Activated T-helper 2 cell treated with anti-CD3 and anti-CD28 coated beads, Interferon-gamma antibody, Interleukin-2, Interleukin-4, amounts not matched to agents 10 μg/mL and 5 μg/mL and 100 μg/mL, durations not matched to agents 14 hours and 24 hours and 36 hours (primary cell): ENCODE measurements at regions not wholly inside any gene's neighbourhood (a gene's known extent, or its start where the extent isn't known, plus 50 kb on each side); places are given as distances from the start of the nearest gene placed in this dataset.

Experiments used
- DNase-seq: peaks from one replicate; pipeline ENCODE4 v3.0.0; 2021; ENCODE audit warnings: low spot score
- H3K27ac Mint-ChIP-seq: one replicate; pipeline ENCODE4 v1.8.0; 2021; ENCODE audit warnings: mixed read lengths
- H3K27me3 Mint-ChIP-seq: one replicate; pipeline ENCODE4 v1.8.0; 2021; ENCODE audit warnings: low read depth, mixed read lengths
- H3K36me3 Mint-ChIP-seq: one replicate; pipeline ENCODE4 v1.8.0; 2021; ENCODE audit warnings: low read depth, mixed read lengths
- H3K4me1 Mint-ChIP-seq: one replicate; pipeline ENCODE4 v1.8.0; 2021; ENCODE audit warnings: low read depth, mixed read lengths
- H3K4me3 Mint-ChIP-seq: one replicate; pipeline ENCODE4 v1.8.0; 2021; ENCODE audit warnings: low read depth, mild to moderate bottlenecking, moderate library complexity, mixed read lengths
- H3K9me3 Mint-ChIP-seq: one replicate; pipeline ENCODE4 v1.8.0; 2021; ENCODE audit warnings: mixed read lengths
- intact Hi-C: fragments of 100-400 bp; cut with micrococcal nuclease; formaldehyde crosslinking; loops from one replicate; pipeline ENCODE4 v1.15.1; 2023

DNA sequence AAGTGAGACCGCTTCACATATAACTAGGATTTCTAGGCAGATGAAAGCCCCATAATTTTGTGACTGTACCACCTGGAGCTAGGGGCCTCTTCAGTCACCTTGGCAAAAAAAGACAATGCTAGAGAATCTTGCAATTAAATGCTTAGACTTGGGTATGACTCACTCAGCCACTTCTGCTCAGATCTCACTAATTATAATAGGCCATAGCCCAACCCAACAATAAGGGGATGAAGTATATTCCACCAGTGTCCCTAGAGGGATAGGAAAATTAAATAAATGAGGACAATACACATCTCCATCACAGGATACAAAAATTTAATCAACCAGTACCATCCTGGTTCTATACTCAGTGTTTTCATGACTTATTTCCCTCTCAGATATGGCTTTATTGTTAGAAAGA lies 1079.9 kb upstream of the C9orf72 start:
- DNase-seq = no peak
- no peaks in the 10 kb centered on the region for H3K27me3 Mint-ChIP-seq
- H3K4me1 Mint-ChIP-seq = no peaks in the 10 kb centered on the region
- no peaks in the 10 kb centered on the region for H3K9me3 Mint-ChIP-seq
- H3K4me3 Mint-ChIP-seq = no peak overlapping the region
- no peak overlapping the region for H3K27ac Mint-ChIP-seq
- no peaks in the 10 kb centered on the region for H3K36me3 Mint-ChIP-seq
- intact Hi-C loops = no loop called here

DNA sequence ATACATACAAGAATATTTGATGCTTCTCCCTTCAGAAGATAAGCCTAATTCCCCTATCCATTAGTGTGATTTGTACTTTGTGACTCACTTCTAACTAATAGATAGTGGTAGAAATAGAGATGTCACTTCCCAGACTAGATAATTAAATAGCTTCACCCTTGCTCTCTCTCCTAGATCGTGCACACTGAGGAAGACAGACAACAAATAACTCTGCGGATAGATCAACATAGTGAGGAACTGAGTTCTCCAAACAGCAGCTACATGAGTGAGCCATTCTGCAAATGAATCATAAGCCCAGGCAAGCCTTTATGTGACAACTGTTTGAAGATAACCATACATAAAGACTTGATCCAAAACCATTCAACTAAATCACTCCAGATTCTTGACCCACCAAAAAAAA lies 1083.4 kb upstream of the C9orf72 start:
- DNase-seq = no peak
- no peak overlapping the region for H3K4me3 Mint-ChIP-seq
- no peaks in the 10 kb centered on the region for H3K36me3 Mint-ChIP-seq
- intact Hi-C loops = no loop called here
- no peaks in the 10 kb centered on the region for H3K27me3 Mint-ChIP-seq
- no peak overlapping the region for H3K27ac Mint-ChIP-seq
- H3K9me3 Mint-ChIP-seq = no peaks in the 10 kb centered on the region
- no peaks in the 10 kb centered on the region for H3K4me1 Mint-ChIP-seq

DNA sequence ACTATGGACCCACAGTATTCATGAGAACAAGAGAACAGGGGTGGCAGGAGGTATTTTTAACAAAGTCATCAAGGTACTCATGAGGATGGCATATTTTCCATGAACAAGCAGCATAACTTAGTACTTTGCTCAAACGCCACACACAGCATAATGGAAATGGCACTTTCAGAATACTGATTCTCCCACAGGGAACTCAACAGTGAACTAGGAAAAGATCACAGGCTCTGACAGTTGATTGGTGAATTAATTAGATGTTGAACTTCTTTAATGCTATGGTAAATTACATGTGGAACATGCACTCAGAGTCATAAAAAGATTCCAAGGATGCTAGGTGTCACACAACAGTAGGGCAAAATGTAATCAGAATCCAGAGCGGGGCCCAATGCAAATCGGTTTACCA lies 1088.6 kb upstream of the C9orf72 start:
- Mint-ChIP-seq H3K4me3 (no peak overlapping the region), H3K4me1 (no peaks in the 10 kb centered on the region), H3K36me3 (no peaks in the 10 kb centered on the region), H3K27ac (no peak overlapping the region), H3K27me3 (no peaks in the 10 kb centered on the region), H3K9me3 (peaks cover 13% of the 10 kb centered on the region)
- intact Hi-C loops = no loop called here
- no peak for DNase-seq

DNA sequence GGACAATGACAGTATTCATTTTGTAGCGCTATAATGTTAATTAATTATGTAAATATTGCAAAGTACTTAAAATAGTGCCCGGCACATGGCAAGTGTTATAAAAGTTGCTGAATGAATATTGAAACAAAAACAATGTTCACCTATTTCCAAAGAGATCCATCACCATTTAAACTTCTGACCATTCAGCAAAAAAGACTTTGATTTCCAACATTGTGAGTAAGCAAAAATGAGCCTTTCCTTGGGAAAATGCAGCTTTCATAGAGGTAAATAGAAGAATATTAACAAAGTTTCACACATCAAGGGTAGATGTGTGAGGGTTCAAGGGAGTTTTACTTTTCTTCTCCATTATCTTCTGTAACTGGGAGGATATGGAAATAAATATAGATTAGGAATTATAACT lies 1089.4 kb upstream of the C9orf72 start:
- peaks cover 13% of the 10 kb centered on the region for H3K9me3 Mint-ChIP-seq
- intact Hi-C loops = no loop called here
- no peaks in the 10 kb centered on the region for H3K27me3 Mint-ChIP-seq
- H3K4me3 Mint-ChIP-seq = no peak overlapping the region
- H3K4me1 Mint-ChIP-seq = no peaks in the 10 kb centered on the region
- no peaks in the 10 kb centered on the region for H3K36me3 Mint-ChIP-seq
- no peak for DNase-seq
- no peak overlapping the region for H3K27ac Mint-ChIP-seq

DNA sequence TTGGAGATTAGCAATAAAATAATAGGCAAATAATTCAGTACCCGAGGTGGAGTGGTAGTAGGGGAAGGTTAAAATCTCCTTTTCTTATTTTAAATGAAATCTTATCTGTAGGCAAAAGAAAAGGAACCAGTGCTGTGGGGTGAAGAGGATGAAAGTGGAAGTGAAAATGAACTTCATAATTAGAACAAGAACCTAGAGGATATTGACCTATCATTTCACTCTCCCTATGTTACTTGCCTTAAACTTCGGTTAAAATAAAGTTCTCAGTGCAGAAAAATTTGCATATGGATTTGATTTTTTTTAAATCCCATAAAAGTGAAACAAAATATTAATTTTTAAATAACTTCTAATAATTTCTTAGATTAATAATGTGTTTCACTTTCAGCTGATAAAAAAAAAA lies 1094.9 kb upstream of the C9orf72 start:
- H3K9me3 Mint-ChIP-seq = peaks cover 13% of the 10 kb centered on the region
- no peak overlapping the region for H3K27ac Mint-ChIP-seq
- H3K4me3 Mint-ChIP-seq = no peak overlapping the region
- DNase-seq = no peak
- intact Hi-C loops = no loop called here
- H3K4me1 Mint-ChIP-seq = no peaks in the 10 kb centered on the region
- no peaks in the 10 kb centered on the region for H3K36me3 Mint-ChIP-seq
- H3K27me3 Mint-ChIP-seq = no peaks in the 10 kb centered on the region

DNA sequence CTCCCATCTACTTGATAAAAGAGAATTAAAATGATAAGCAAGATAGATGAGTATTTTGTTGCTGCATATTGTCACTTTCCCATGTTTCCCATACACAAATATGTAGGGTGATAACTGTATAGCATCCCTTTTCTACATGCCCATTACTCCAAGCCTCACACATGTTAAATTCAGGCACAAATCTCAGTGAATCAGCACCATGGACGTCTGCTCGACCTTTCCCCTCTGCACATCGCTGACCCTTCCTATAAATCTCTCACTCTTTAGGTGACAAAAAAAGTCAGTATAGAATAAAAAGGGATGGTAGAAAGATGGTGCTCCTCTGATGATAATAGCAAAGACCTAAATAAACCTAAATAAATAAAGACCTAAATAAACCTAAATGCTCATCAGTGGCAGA lies 1097.7 kb upstream of the C9orf72 start:
- intact Hi-C loops = no loop called here
- no peak overlapping the region for H3K4me3 Mint-ChIP-seq
- no peak overlapping the region for H3K27ac Mint-ChIP-seq
- H3K27me3 Mint-ChIP-seq = no peaks in the 10 kb centered on the region
- H3K4me1 Mint-ChIP-seq = no peaks in the 10 kb centered on the region
- no peak for DNase-seq
- H3K36me3 Mint-ChIP-seq = no peaks in the 10 kb centered on the region
- H3K9me3 Mint-ChIP-seq = peaks cover 3% of the 10 kb centered on the region

DNA sequence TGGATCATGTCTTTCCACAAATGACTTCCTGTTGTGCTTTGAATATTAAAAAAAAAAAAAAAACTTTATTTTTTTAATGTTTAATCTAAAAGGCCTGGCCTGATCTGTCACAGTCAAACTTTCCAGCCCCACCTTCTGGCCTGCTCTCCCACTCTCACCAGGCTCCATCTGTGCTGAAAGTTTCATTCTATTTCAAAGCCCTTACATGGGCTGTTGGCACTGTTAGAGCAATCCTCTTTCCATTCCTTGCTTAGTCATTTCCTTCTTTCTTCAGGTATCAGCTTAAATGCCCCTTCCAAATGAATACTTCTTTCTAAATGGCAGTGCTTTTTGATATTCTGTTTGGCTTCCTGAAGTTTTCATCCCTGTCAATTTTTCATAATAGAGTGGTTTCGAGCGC lies 1104.8 kb upstream of the C9orf72 start:
- H3K27me3 Mint-ChIP-seq = no peaks in the 10 kb centered on the region
- intact Hi-C loops = no loop called here
- no peak overlapping the region for H3K4me3 Mint-ChIP-seq
- H3K27ac Mint-ChIP-seq = no peak overlapping the region
- peaks cover 3% of the 10 kb centered on the region for H3K9me3 Mint-ChIP-seq
- no peak for DNase-seq
- H3K4me1 Mint-ChIP-seq = no peaks in the 10 kb centered on the region
- no peaks in the 10 kb centered on the region for H3K36me3 Mint-ChIP-seq

DNA sequence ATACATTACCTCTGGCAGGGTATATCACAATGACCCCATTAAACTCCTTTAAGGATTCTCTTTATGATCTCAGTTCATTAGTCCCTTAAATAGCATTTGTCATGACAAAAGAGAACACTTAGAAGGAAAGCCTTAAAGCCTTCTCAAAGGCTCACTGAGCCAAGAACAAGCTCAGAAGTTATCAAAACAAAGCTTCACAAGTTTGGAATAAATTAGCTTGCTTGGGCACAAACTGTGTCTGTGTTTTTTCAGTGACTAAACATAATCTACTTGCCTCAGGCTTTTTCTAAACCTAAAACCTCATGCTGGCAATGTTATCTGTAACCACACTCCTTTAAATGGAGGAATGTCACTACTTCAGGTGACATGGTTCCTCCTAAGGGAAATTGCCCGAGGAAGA lies 1114.9 kb upstream of the C9orf72 start:
- Mint-ChIP-seq H3K27ac (no peak overlapping the region), H3K9me3 (peaks cover 38% of the 10 kb centered on the region), H3K4me3 (no peak overlapping the region), H3K27me3 (no peaks in the 10 kb centered on the region), H3K36me3 (no peaks in the 10 kb centered on the region), H3K4me1 (no peaks in the 10 kb centered on the region)
- intact Hi-C loops = no loop called here
- DNase-seq = no peak

DNA sequence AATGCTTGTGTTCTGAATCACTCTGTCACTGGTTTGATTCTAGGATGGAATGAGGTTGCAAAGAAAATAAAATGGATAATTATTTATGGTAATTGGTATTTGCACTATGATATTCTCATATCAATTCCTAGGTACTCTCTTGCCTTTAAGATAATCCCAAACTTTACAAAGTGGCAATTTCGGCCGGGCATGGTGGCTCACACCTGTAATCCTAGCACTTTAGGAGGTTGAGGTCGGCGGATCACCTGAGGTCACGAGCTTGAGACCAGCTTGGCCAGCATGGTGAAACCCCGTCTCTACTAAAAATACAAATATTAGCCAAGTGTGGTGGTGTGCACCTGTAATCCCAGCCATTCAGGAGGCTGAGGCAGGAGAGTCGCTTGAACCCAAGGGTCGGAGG lies 1118.7 kb upstream of the C9orf72 start:
- H3K27me3 Mint-ChIP-seq = no peaks in the 10 kb centered on the region
- intact Hi-C loops = no loop called here
- peaks cover 30% of the 10 kb centered on the region for H3K9me3 Mint-ChIP-seq
- H3K36me3 Mint-ChIP-seq = no peaks in the 10 kb centered on the region
- no peaks in the 10 kb centered on the region for H3K4me1 Mint-ChIP-seq
- no peak overlapping the region for H3K27ac Mint-ChIP-seq
- H3K4me3 Mint-ChIP-seq = no peak overlapping the region
- DNase-seq = no peak

DNA sequence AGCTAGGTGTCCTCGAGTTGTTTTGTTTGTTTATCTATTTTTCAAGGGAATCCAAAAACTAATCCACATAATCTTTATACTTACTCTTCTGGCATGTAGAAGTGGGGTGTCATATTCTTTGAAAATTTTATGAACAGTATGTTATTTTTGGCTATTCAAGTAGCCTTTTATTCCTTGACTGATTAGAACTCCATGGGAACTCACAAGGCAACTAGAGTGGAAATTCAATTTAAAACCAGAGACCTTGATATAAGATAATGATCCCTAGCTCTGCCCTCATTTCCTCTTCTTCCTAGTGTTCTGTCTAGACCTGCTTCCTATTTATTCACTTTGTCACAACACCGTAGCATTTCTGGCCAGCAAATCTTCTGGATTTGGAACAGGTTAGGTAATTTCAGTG lies 1123.7 kb upstream of the C9orf72 start:
- Mint-ChIP-seq H3K4me3 (no peak overlapping the region), H3K27me3 (no peaks in the 10 kb centered on the region), H3K4me1 (no peaks in the 10 kb centered on the region), H3K9me3 (peaks cover 19% of the 10 kb centered on the region), H3K36me3 (no peaks in the 10 kb centered on the region), H3K27ac (no peak overlapping the region)
- intact Hi-C loops = no loop called here
- no peak for DNase-seq

DNA sequence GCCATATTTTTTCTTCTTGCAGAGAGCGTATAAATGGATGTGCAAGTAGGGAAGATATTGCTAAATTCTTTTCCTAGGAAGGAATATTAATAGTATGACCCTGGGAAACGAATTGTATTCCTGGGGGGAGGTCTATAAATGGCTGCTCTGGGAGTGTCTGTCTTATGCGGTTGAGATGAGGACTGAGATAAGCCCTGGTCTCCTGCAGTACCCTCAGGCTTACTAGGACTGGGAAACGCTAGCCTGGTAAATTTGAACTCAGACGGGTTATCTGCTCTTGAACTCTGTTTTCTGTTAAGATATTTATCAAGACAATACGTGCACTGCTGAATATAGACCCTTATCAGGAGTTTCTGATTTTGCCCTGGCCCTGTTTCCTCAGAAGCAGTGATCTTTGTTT lies 1126.4 kb upstream of the C9orf72 start:
- no peak overlapping the region for H3K27ac Mint-ChIP-seq
- no peaks in the 10 kb centered on the region for H3K36me3 Mint-ChIP-seq
- H3K9me3 Mint-ChIP-seq = peaks cover 37% of the 10 kb centered on the region
- intact Hi-C loops = no loop called here
- H3K4me3 Mint-ChIP-seq = no peak overlapping the region
- H3K27me3 Mint-ChIP-seq = no peaks in the 10 kb centered on the region
- DNase-seq = no peak
- no peaks in the 10 kb centered on the region for H3K4me1 Mint-ChIP-seq

DNA sequence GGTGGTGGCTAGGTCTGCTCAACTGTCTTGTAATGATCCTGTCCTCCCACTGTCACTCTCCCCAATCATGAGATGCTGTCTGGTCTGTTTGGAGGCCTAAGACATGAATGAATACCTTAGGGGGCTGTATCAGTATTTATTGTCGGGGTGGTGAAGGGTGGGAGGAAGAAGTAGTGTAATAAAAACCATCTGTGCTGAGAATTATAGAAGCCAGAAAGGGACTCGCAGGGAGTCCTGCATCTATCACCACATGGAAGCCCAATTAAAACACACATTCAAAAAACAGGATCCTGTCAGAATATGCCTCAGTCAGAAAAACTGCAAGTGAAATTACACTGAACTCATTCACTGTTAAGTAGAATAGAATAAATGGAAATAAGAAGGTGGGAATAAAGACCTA lies 1134.3 kb upstream of the C9orf72 start:
- intact Hi-C loops = no loop called here
- peaks cover 25% of the 10 kb centered on the region for H3K9me3 Mint-ChIP-seq

DNA sequence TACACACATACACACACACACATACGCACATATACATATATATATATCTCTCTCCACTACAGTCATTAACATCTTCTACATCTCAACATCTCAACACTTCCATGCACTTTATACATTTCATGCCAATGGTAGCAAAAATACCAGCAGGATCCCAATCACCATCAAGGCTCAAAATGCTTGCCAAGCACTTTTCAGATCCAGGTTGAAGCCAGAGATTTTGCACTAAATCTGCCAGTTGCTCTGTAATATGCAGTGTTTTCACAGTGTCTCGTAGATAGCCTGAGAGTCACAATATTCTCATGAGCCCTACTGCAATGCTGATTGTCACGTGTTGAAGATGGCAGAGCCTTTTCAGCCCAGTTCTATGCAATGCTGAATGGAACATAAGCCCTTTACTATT lies 1140.9 kb upstream of the C9orf72 start:
- no peaks in the 10 kb centered on the region for H3K27me3 Mint-ChIP-seq
- no peaks in the 10 kb centered on the region for H3K9me3 Mint-ChIP-seq
- H3K4me1 Mint-ChIP-seq = no peaks in the 10 kb centered on the region
- intact Hi-C loops = no loop called here
- no peak for DNase-seq
- no peaks in the 10 kb centered on the region for H3K36me3 Mint-ChIP-seq
- H3K27ac Mint-ChIP-seq = no peak overlapping the region
- no peak overlapping the region for H3K4me3 Mint-ChIP-seq

More for the DNA sequence above, 1134.3 kb upstream of the C9orf72 start:
- no peak for DNase-seq
- no peaks in the 10 kb centered on the region for H3K36me3 Mint-ChIP-seq
- H3K4me3 Mint-ChIP-seq = no peak overlapping the region
- no peak overlapping the region for H3K27ac Mint-ChIP-seq
- H3K4me1 Mint-ChIP-seq = no peaks in the 10 kb centered on the region
- H3K27me3 Mint-ChIP-seq = no peaks in the 10 kb centered on the region

DNA sequence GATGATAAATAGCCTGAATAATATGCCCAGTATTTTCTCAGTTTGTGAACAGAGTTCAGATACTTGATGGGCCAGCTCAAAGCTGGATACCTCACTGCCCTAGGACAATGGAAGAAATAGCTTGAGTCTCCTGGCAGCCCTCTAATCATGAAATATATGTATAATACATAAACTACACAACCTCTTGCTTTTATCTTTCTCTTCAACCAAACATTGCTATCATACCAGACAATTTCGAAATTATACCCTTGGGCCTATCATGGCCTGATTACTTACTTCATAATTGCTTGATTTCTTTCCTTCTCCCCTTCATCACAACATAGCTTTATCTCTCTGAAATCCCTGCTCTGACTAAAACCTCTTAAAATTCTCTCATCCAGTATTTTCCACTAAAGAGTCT lies 1144.9 kb upstream of the C9orf72 start:
- Mint-ChIP-seq H3K9me3 (no peaks in the 10 kb centered on the region), H3K36me3 (no peaks in the 10 kb centered on the region), H3K27ac (no peak overlapping the region), H3K27me3 (no peaks in the 10 kb centered on the region), H3K4me1 (no peaks in the 10 kb centered on the region), H3K4me3 (no peak overlapping the region)
- no peak for DNase-seq
- intact Hi-C loops = no loop called here
